ENCODE measurements at regions not wholly inside any gene's neighbourhood (a gene's known extent, or its start where the extent isn't known, plus 50 kb on each side); places are given as distances from the start of the nearest gene placed in this dataset.

GRCh38 chr2:16287281-16287680 is 346.9 kb downstream of the MYCN start:
- TF ChIP-seq ARNTL (CRISPR knock-in tag; IDR thresholded peaks at IDR 0.05; ENCODE audit: borderline replicate concordance, low read depth) (no peak), ZNF8 (CRISPR knock-in tag; IDR thresholded peaks at IDR 0.05) (no peak), TCF4 (CRISPR knock-in tag; IDR thresholded peaks at IDR 0.05; ENCODE audit: borderline replicate concordance) (no peak), ISL1 (CRISPR knock-in tag; IDR thresholded peaks at IDR 0.05) (no peak), BACH2 (CRISPR knock-in tag; IDR thresholded peaks at IDR 0.05; ENCODE audit: borderline replicate concordance) (no peak), ZFP3 (CRISPR knock-in tag; IDR thresholded peaks at IDR 0.05) (no peak), POU6F1 (CRISPR knock-in tag; IDR thresholded peaks at IDR 0.05; ENCODE audit: borderline replicate concordance, low read depth) (no peak), ZFP30 (CRISPR knock-in tag; IDR thresholded peaks at IDR 0.05) (no peak), TSHZ2 (CRISPR knock-in tag; IDR thresholded peaks at IDR 0.05) (no peak), RARB (CRISPR knock-in tag; IDR thresholded peaks at IDR 0.05) (no peak), ZNF70 (CRISPR knock-in tag; IDR thresholded peaks at IDR 0.05) (no peak), TOX (CRISPR knock-in tag; IDR thresholded peaks at IDR 0.05; ENCODE audit: borderline replicate concordance) (no peak), CREB5 (CRISPR knock-in tag; IDR thresholded peaks at IDR 0.05; ENCODE audit: low read depth) (no peak), SNAI2 (CRISPR knock-in tag; IDR thresholded peaks at IDR 0.05) (no peak), ZC3H10 (CRISPR knock-in tag; IDR thresholded peaks at IDR 0.05) (no peak), CSDC2 (CRISPR knock-in tag; IDR thresholded peaks at IDR 0.05) (no peak), OSR1 (CRISPR knock-in tag; IDR thresholded peaks at IDR 0.05) (no peak), GLIS3 (CRISPR knock-in tag; IDR thresholded peaks at IDR 0.05) (no peak), CSRNP3 (CRISPR knock-in tag; IDR thresholded peaks at IDR 0.05) (no peak), PPARA (CRISPR knock-in tag; IDR thresholded peaks at IDR 0.05; ENCODE audit: borderline replicate concordance) (no peak)
- ATAC-seq: no peak

GRCh38 chr2:16285813-16286510 is 345.6 kb downstream of the MYCN start:
- ATAC-seq: no peak
- no peak for TF ChIP-seq PPARA (CRISPR knock-in tag; IDR thresholded peaks at IDR 0.05; ENCODE audit: borderline replicate concordance)
- TF ChIP-seq ZFP3 (CRISPR knock-in tag; IDR thresholded peaks at IDR 0.05): no peak
- no peak for TF ChIP-seq ISL1 (CRISPR knock-in tag; IDR thresholded peaks at IDR 0.05)
- TF ChIP-seq POU6F1 (CRISPR knock-in tag; IDR thresholded peaks at IDR 0.05; ENCODE audit: borderline replicate concordance, low read depth): no peak
- no peak for TF ChIP-seq ZNF70 (CRISPR knock-in tag; IDR thresholded peaks at IDR 0.05)
- no peak for TF ChIP-seq CSRNP3 (CRISPR knock-in tag; IDR thresholded peaks at IDR 0.05)
- TF ChIP-seq CSDC2 (CRISPR knock-in tag; IDR thresholded peaks at IDR 0.05): no peak
- no peak for TF ChIP-seq TCF4 (CRISPR knock-in tag; IDR thresholded peaks at IDR 0.05; ENCODE audit: borderline replicate concordance)
- TF ChIP-seq PATZ1 (CRISPR knock-in tag; IDR thresholded peaks at IDR 0.05; ENCODE audit: borderline replicate concordance): no peak
- TF ChIP-seq ESRRG (CRISPR knock-in tag; IDR thresholded peaks at IDR 0.05): no peak
- no peak for TF ChIP-seq TSHZ2 (CRISPR knock-in tag; IDR thresholded peaks at IDR 0.05)
- TF ChIP-seq OSR1 (CRISPR knock-in tag; IDR thresholded peaks at IDR 0.05): no peak
- no peak for TF ChIP-seq GLIS3 (CRISPR knock-in tag; IDR thresholded peaks at IDR 0.05)
- TF ChIP-seq RARB (CRISPR knock-in tag; IDR thresholded peaks at IDR 0.05): no peak
- no peak for TF ChIP-seq ZFP30 (CRISPR knock-in tag; IDR thresholded peaks at IDR 0.05)
- TF ChIP-seq ZNF8 (CRISPR knock-in tag; IDR thresholded peaks at IDR 0.05): no peak
- no peak for TF ChIP-seq SNAI2 (CRISPR knock-in tag; IDR thresholded peaks at IDR 0.05)
- no peak for TF ChIP-seq BACH2 (CRISPR knock-in tag; IDR thresholded peaks at IDR 0.05; ENCODE audit: borderline replicate concordance)
